ENCODE measurements at regions not wholly inside any gene's neighbourhood (a gene's known extent, or its start where the extent isn't known, plus 50 kb on each side); places are given as distances from the start of the nearest gene placed in this dataset.

- no peak overlapping the region for H3K4me3 ChIP-seq
- TF ChIP-seq CTCF (IDR thresholded peaks at IDR 0.05), result no peak
- no peak for DNase-seq (ENCODE audit: low spot score)
Measured at GRCh38 chr2:150126143-150126740, 361.2 kb downstream of the RND3 start.

DNA sequence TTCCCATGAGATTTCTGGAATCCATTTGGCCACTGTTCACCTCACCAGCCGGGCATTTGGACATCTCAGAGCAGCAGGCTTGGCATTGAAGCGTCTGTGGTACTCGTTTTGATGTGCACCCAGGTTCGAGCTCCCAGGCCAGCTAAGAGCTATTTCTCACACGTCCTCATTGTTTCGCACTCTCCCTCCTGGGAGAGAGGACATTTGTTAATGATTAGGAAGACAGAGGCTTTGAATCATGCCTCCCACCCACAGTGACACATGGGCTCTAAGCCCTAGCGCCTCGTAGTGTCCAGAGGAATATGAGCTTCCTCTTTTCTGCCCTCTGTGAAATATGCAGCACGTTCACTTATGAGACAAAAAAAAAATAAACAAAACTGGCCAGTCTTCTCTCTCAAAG is 361.8 kb downstream of the RND3 start:
- Histone ChIP-seq H3K27ac (no peak overlapping the region), H3K36me3 (no peaks in the 10 kb centered on the region), H3K9me3 (no peaks in the 10 kb centered on the region), H3K4me1 (ENCODE audit: control insufficient read depth in 1 of 2, low read depth in 2 of 2) (no peaks in the 10 kb centered on the region), H3K27me3 (replicated peaks; ENCODE audit: insufficient read depth) (no peaks in the 10 kb centered on the region), H3K4me3 (no peak overlapping the region)
- ATAC-seq (ENCODE audit: insufficient number of reproducible peaks, low FRiP score, low read depth) (no peak), DNase-seq (ENCODE audit: low spot score) (no peak)
- no peak for TF ChIP-seq CTCF (IDR thresholded peaks at IDR 0.05)

More at GRCh38 chr2:150126143-150126740, 361.2 kb downstream of the RND3 start:
- no peak overlapping the region for H3K27ac ChIP-seq
- H3K27me3 ChIP-seq (replicated peaks; ENCODE audit: insufficient read depth), result no peaks in the 10 kb centered on the region
- no peaks in the 10 kb centered on the region for H3K4me1 ChIP-seq (ENCODE audit: control insufficient read depth in 1 of 2, low read depth in 2 of 2)
- no peak for ATAC-seq (ENCODE audit: insufficient number of reproducible peaks, low FRiP score, low read depth)
- no peaks in the 10 kb centered on the region for H3K9me3 ChIP-seq
- no peaks in the 10 kb centered on the region for H3K36me3 ChIP-seq

- ATAC-seq (ENCODE audit: insufficient number of reproducible peaks, low FRiP score, low read depth) (no peak), DNase-seq (ENCODE audit: low spot score) (no peak)
- no peaks in the 10 kb centered on the region for H3K27me3 ChIP-seq (replicated peaks; ENCODE audit: insufficient read depth)
- H3K9me3 ChIP-seq, result no peaks in the 10 kb centered on the region
- no peak overlapping the region for H3K4me3 ChIP-seq
- no peaks in the 10 kb centered on the region for H3K36me3 ChIP-seq
- H3K27ac ChIP-seq, result no peak overlapping the region
- TF ChIP-seq CTCF (IDR thresholded peaks at IDR 0.05), result no peak
- no peaks in the 10 kb centered on the region for H3K4me1 ChIP-seq (ENCODE audit: control insufficient read depth in 1 of 2, low read depth in 2 of 2)
Measured at GRCh38 chr2:150125188-150125587, 362.3 kb downstream of the RND3 start.

GRCh38 chr2:150124739-150125138 is 362.7 kb downstream of the RND3 start:
- no peak overlapping the region for H3K27ac ChIP-seq
- no peaks in the 10 kb centered on the region for H3K9me3 ChIP-seq
- no peaks in the 10 kb centered on the region for H3K36me3 ChIP-seq
- DNase-seq (ENCODE audit: low spot score) (no peak), ATAC-seq (ENCODE audit: insufficient number of reproducible peaks, low FRiP score, low read depth) (no peak)
- no peaks in the 10 kb centered on the region for H3K27me3 ChIP-seq (replicated peaks; ENCODE audit: insufficient read depth)
- H3K4me3 ChIP-seq, result no peak overlapping the region
- TF ChIP-seq CTCF (IDR thresholded peaks at IDR 0.05), result no peak
- no peaks in the 10 kb centered on the region for H3K4me1 ChIP-seq (ENCODE audit: control insufficient read depth in 1 of 2, low read depth in 2 of 2)

- Histone ChIP-seq H3K27ac (no peak overlapping the region), H3K9me3 (no peaks in the 10 kb centered on the region), H3K36me3 (no peaks in the 10 kb centered on the region), H3K4me3 (no peak overlapping the region), H3K27me3 (replicated peaks; ENCODE audit: insufficient read depth) (no peaks in the 10 kb centered on the region), H3K4me1 (ENCODE audit: control insufficient read depth in 1 of 2, low read depth in 2 of 2) (no peaks in the 10 kb centered on the region)
- no peak for TF ChIP-seq CTCF (IDR thresholded peaks at IDR 0.05)
- ATAC-seq (ENCODE audit: insufficient number of reproducible peaks, low FRiP score, low read depth), result no peak
- no peak for DNase-seq (ENCODE audit: low spot score)
Measured at GRCh38 chr2:150122871-150123613, 364.4 kb downstream of the RND3 start.

Measured in thoracic aorta (tissue), 2 donors.